CD4-positive, alpha-beta T cell treated with Interleukin-2 at 100 ng/mL for 4 hours (primary cell): ENCODE measurements at regions not wholly inside any gene's neighbourhood (a gene's known extent, or its start where the extent isn't known, plus 50 kb on each side); places are given as distances from the start of the nearest gene placed in this dataset.
"Not testable (repeated sequence)": the region's sequence is repeated elsewhere in the genome, so short reads cannot be mapped to it uniquely, and the experiment has no call there.

Experiments used
- DNase-seq: peaks from one replicate; pipeline ENCODE4 v3.0.0-alpha.2; 2020; ENCODE audit warnings: low spot score

DNA sequence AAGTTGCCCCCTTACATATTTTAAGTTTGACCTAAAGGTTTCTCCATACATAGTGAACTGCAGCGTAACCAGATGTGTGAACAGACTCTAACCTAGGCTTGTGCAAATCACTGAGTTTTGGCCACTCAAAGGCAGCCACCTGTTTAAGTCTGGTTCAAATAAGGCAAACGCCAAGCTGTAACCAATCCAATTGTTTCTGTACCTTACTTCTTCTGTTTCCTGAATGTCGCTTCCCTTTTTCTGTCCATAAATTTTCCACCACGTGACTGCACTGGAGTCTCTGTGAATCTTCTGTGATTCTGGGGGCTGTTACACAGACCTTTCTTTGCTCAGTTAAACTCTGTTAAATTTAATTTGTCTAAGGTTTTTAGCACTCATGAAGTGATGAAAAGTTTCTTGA lies 618.8 kb downstream of the GLUD2 start:
- no peak for DNase-seq

- DNase-seq = no peak
These were observed 624.2 kb downstream of the GLUD2 start for GRCh38 chrX:121671649-121672048.

- DNase-seq = not testable (repeated sequence)
These were observed 661.8 kb downstream of the GLUD2 start for GRCh38 chrX:121709236-121709635.

DNA sequence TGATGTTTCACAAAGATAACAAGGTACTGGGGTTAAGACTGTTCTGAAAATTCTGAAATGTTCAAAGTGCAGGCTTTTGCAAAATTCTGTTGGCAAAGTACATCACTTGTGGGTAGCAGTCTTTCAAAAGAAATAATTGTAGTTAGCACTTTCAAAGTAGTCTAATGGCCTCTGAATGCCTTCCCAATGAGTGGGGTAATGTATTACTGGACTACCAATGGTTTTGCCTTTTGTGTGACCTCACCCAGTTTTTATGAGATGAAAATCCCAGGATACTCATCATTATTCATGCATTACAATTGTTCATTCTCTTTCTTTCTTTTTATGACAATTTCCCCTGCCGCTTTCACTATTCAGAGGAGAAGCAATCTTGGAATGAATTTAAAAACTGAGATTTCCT lies 686.1 kb downstream of the GLUD2 start:
- no peak for DNase-seq

DNA sequence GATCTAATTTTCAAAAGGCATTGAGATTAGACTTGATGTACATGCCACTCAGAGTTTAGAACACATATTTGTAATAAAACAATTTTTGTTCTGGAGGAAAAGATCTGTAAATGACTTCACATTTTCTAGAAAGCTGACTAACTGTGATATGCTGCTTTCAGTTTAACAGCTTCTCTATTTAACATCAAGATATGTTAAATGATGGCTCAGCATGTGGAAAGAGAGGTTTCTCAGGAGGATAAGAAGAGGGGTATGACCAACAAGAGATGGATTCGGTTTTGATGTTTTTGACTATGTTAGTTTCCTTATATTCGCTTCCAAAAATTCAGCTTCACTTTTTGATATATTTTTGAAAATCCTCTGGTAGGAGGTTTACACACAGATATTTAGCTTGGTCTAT lies 698.7 kb downstream of the GLUD2 start:
- no peak for DNase-seq

- DNase-seq = not testable (repeated sequence)
These were observed 706.2 kb downstream of the GLUD2 start for GRCh38 chrX:121753602-121754001.

DNA sequence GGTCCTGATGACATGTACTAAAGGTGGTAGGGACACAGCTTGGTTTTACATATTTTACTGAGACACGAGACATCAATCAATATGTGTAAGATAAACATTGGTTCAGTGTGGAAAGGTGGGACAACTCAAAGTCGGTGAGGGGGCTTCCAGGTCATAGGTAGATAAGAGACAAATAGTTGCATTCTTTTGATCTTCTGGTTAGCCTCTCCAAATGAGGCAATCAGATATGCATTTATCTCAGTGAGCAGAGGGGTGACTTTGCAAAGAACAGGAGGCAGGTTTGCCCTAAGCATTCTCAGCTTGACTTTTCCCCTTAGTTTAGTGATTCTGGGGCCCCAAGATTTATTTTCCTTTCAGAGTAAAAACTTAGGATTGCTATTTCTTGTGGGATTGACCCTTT lies 706.9 kb downstream of the GLUD2 start:
- no peak for DNase-seq

DNA sequence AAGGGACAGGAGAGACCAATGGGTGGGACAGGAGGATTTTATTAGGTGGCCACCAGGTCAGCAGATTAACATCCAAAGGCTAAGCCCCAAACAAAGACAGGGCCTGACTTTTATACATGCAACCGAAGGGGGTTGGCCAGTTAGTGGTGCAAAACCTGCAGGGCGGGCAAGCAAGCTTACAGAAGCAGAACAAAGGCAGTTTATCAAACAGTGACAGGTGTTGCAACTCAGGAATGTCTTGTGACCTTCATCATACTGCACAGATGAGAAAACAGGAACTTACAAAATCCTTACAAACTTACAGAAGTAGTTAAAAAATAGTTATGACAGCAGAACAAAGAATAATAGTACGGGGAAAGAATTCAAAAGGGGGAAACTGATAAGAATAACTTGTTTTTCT lies 708.1 kb downstream of the GLUD2 start:
- DNase-seq = no peak

DNA sequence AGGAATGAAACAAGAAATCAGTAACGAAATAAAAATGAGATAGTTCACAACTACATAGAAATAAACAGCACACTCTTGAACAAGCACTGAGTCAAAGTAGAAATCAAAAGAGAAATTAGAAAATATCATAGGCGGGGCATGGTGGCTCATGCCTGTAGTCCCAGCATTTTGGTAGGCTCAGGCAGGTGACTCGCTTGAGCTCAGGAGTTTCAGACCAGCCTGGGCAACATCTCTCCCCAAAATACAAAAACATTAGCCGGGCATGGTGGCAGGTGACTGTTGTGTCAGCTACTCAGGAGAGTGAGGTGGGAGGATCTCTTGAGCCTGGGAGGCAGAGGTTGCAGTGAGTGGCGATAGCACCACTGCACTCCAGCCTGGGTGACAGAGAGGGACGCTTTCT lies 714.4 kb downstream of the GLUD2 start:
- DNase-seq = no peak

DNA sequence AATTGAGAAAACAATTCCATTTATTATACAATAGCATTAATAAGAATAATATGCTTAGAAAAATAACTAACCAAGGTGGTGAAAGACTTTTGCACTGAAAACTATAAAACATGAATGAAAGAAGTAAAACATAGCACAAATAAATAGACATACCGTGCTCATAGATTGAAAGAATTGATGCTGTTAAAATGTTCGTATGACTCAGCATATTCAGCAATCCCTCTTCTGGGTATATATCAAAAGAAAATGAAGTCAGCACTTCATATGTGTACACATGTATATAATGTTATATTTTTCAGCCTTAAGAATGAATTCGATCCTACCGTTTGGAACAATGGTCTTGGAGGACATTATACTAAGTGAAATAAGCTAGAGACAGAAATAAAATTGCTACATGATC lies 716.3 kb downstream of the GLUD2 start:
- no peak for DNase-seq

GRCh38 chrX:121768210-121768609 lies 720.8 kb downstream of the GLUD2 start:
- not testable (repeated sequence) for DNase-seq

DNA sequence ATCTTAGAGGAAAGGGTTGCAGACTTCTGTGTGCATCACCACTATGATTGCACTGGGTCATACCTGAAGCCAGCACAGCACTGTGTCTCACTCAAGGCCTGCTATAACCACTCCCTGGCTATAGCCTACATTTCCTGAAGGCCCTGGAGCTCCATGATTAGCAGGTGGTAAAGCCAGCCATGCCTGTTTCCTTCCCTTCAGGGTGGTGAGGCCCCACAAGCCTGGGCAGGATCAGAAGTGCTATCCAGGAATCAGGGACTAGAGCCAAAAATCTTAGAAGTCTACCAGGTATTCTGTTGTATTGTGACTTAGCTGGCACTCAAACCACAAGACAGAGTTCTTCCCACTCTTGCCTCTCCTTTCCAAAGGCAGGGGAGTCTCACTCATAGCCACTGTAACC lies 734.6 kb downstream of the GLUD2 start:
- DNase-seq = no peak

DNA sequence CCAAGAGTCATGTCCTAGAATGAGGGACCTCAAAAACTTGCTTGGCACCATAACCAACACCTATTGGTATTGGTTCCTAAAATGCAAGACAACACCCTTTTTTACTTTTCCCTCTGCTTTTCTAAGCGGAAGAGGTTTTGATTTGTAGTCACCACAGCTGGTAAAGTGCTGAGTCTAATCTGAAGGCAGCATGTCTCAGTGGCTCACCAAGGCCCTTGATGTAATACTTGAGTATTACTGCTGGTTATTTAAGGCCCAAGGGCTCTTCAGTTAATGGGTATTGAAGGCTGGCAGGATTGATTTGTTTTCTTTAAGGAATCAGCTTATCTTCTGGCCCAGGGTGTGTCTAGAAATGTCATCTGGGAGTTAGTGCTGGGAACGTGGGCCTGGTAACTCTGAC lies 735.1 kb downstream of the GLUD2 start:
- DNase-seq = no peak

GRCh38 chrX:121782976-121783375 lies 735.6 kb downstream of the GLUD2 start:
- no peak for DNase-seq

DNA sequence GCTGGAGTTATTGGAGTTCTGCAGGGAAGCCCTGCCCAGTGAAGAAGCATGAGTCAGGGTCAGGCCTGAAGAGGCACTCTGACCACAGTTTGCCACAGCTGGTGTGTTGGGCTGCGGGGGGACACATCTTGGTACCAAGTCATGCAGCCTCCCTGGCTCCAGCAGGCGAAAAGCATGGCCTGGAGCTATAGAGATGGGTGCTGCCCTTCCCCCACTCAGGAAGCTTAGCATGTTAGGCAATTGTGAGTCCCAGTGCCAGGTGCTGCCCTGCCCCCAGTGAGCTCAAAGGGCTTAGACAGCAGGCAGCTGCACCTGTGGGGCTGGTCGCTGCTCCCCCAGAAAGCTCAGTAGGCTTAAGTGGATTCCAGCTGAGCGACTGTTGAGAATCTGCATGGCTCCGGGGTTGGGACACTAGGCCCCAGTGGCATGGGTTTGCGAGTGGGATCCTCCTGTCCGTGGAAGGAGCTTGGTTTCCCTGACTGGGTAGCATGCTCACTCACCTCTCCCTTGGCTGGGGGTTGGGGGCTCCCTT lies 755.5 kb downstream of the GLUD2 start:
- no peak for DNase-seq

DNA sequence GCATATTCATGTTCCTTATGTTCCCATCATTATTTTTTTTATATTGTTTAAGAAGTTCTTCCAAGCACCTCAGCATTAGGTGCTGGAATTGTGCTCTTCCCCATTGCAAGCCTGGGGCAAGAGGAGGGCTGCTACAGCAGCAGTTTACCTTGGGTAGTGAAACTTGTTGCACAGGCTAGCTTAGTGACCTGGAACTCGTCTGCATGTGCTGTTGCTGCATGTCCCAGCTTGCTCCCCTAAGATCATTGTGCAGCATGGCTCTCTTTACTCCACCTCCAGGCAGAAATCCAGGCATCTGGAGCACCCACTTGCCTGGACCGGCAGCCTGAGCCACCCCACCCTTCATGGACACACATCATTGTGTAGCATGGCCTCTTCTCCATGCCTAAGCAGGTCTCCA lies 776.0 kb downstream of the GLUD2 start:
- no peak for DNase-seq

- DNase-seq = no peak
These were observed 784.2 kb downstream of the GLUD2 start for GRCh38 chrX:121831601-121832000.

DNA sequence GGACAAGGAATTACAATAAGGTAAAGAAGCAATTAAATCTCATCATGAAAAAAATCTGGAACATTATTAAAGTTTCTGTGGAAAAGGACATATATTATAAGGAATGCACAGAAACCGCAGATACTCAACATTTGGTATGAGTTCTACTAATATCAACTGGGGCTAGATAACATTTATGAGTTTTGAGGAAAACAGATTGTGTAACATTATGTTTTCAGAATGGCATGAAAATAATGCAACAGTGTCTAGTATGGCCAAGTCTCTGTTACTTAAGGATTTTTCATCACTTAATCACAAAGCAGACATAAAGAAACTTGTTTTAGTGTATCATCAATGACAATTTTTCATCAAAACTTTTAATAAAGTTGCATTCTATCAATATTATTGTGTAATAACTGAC lies 785.0 kb downstream of the GLUD2 start:
- no peak for DNase-seq

GRCh38 chrX:121836000-121836399 lies 788.6 kb downstream of the GLUD2 start:
- DNase-seq = no peak

GRCh38 chrX:121851033-121851432 lies 803.6 kb downstream of the GLUD2 start:
- no peak for DNase-seq

GRCh38 chrX:121853762-121854613 lies 806.6 kb downstream of the GLUD2 start:
- no peak for DNase-seq

DNA sequence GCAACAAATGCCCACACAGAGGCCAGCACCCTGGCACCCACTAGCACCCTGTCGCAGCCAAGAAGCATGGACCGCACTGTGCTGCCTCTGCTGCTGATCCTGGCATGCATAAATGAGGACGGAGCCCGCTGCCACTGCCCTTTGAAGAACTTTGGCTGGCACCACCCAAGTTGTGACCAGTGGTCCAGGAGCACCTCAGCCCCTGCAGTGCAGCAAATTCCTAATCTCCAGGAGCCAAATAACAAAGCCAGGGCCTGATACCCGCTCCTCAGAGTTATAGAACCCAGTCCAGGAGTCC lies 807.2 kb downstream of the GLUD2 start:
- DNase-seq = no peak

- no peak for DNase-seq
These were observed 811.6 kb downstream of the GLUD2 start for GRCh38 chrX:121858867-121859647.
